Activated CD4-positive, alpha-beta T cell treated with anti-CD3 and anti-CD28 coated beads for 4 hours (primary cell): ENCODE measurements at regions not wholly inside any gene's neighbourhood (a gene's known extent, or its start where the extent isn't known, plus 50 kb on each side); places are given as distances from the start of the nearest gene placed in this dataset.
"Not testable (repeated sequence)": the region's sequence is repeated elsewhere in the genome, so short reads cannot be mapped to it uniquely, and the experiment has no call there.

Experiments
- DNase-seq, 2 donors: peaks; one replicate each; pipeline ENCODE4 v3.0.0-alpha.2; 2020

- DNase-seq, result not testable (repeated sequence)
Observed at GRCh38 chr2:201946746-201947145, 86.9 kb upstream of the FZD7 start.

- no peak for DNase-seq
Observed at GRCh38 chr2:201947287-201947686, 86.4 kb upstream of the FZD7 start.

- DNase-seq, result no peak
Observed at GRCh38 chr2:201949181-201949926, 84.3 kb upstream of the FZD7 start.

GRCh38 chr2:201949927-201950246 lies 83.8 kb upstream of the FZD7 start:
- DNase-seq, result no peak

GRCh38 chr2:201950606-201951005 lies 83.0 kb upstream of the FZD7 start:
- DNase-seq, result no peak

GRCh38 chr2:201952187-201952586 lies 81.5 kb upstream of the FZD7 start:
- DNase-seq, result no peak

- DNase-seq, result no peak
Observed at GRCh38 chr2:201953396-201953795, 80.3 kb upstream of the FZD7 start.

- no peak for DNase-seq
Observed at GRCh38 chr2:201953880-201954279, 79.8 kb upstream of the FZD7 start.

GRCh38 chr2:201955231-201955630 lies 78.4 kb upstream of the FZD7 start:
- DNase-seq, result no peak

GRCh38 chr2:201955702-201956141 lies 77.9 kb upstream of the FZD7 start:
- no peak for DNase-seq

GRCh38 chr2:201956361-201956760 lies 77.3 kb upstream of the FZD7 start:
- no peak for DNase-seq

GRCh38 chr2:201957091-201957490 lies 76.6 kb upstream of the FZD7 start:
- DNase-seq, result no peak

- DNase-seq, result no peak
Observed at GRCh38 chr2:201959198-201959597, 74.5 kb upstream of the FZD7 start.

GRCh38 chr2:201959626-201960025 lies 74.0 kb upstream of the FZD7 start:
- no peak for DNase-seq

- no peak for DNase-seq
Observed at GRCh38 chr2:201960305-201960704, 73.3 kb upstream of the FZD7 start.

- DNase-seq, result no peak
Observed at GRCh38 chr2:201961401-201961800, 72.3 kb upstream of the FZD7 start.

GRCh38 chr2:201962774-201963562 lies 70.7 kb upstream of the FZD7 start:
- DNase-seq, result no peak

- no peak for DNase-seq
Observed at GRCh38 chr2:201964011-201964410, 69.6 kb upstream of the FZD7 start.

GRCh38 chr2:201964631-201965206 lies 68.9 kb upstream of the FZD7 start:
- DNase-seq, result peak; percentile 21 to 34

- no peak for DNase-seq
Observed at GRCh38 chr2:201965550-201965949, 68.1 kb upstream of the FZD7 start.

- no peak for DNase-seq
Observed at GRCh38 chr2:201966691-201967438, 66.8 kb upstream of the FZD7 start.

- no peak for DNase-seq
Observed at GRCh38 chr2:201968050-201968449, 65.6 kb upstream of the FZD7 start.

GRCh38 chr2:201968476-201968875 lies 65.2 kb upstream of the FZD7 start:
- no peak for DNase-seq
